H9 (cell line): ENCODE measurements at regions not wholly inside any gene's neighbourhood (a gene's known extent, or its start where the extent isn't known, plus 50 kb on each side); places are given as distances from the start of the nearest gene placed in this dataset.

Experiments
- DNase-seq: peaks from one replicate; pipeline ENCODE4 v3.0.0-alpha.2; 2017
- H2AFZ ChIP-seq: one replicate; pipeline ENCODE4 v1.6.1; 2013; ENCODE audit warnings: mild to moderate bottlenecking, low read length, control low read depth, moderate library complexity
- H2AK5ac ChIP-seq: 2 replicates; pipeline ENCODE4 v1.6.1; 2013; ENCODE audit warnings: low read length, control low read depth, mixed read lengths; ENCODE audit not compliant: insufficient read length
- H2BK120ac ChIP-seq: one replicate; pipeline ENCODE4 v1.6.1; 2013; ENCODE audit warnings: low read depth, mild to moderate bottlenecking, low read length, control low read depth, inconsistent platforms; ENCODE audit not compliant: poor library complexity, severe bottlenecking
- H2BK12ac ChIP-seq: 2 replicates; pipeline ENCODE4 v1.6.1; 2013; ENCODE audit warnings: low read length, control low read depth, mixed read lengths, low read depth; ENCODE audit not compliant: insufficient read length
- H2BK15ac ChIP-seq: 2 replicates; pipeline ENCODE4 v1.6.1; 2013; ENCODE audit warnings: low read depth, low read length, control low read depth
- H2BK20ac ChIP-seq: one replicate; pipeline ENCODE4 v1.6.1; 2013; ENCODE audit warnings: low read depth, mild to moderate bottlenecking, low read length, control low read depth, inconsistent platforms; ENCODE audit not compliant: poor library complexity, severe bottlenecking
- H2BK5ac ChIP-seq: 2 replicates; pipeline ENCODE4 v1.6.1; 2013; ENCODE audit warnings: low read length, control low read depth, mixed read lengths; ENCODE audit not compliant: insufficient read length
- H3K14ac ChIP-seq: 2 replicates; pipeline ENCODE4 v1.6.1; 2013; ENCODE audit warnings: low read length, control low read depth; ENCODE audit not compliant: insufficient read depth
- H3K18ac ChIP-seq: 2 replicates; pipeline ENCODE4 v1.6.1; 2013; ENCODE audit warnings: low read depth, mild to moderate bottlenecking, mixed read lengths, low read length, control low read depth; ENCODE audit not compliant: insufficient read length
- H3K23ac ChIP-seq: 2 replicates; pipeline ENCODE4 v1.6.1; 2013; ENCODE audit warnings: low read length, control low read depth, mixed read lengths, low read depth; ENCODE audit not compliant: insufficient read length
- H3K23me2 ChIP-seq: 2 replicates; pipeline ENCODE4 v1.6.1; 2013; ENCODE audit warnings: low read depth, mild to moderate bottlenecking, mixed read lengths, low read length, control low read depth; ENCODE audit not compliant: insufficient read length, poor library complexity, severe bottlenecking
- H3K27ac ChIP-seq: 2 replicates; pipeline ENCODE4 v1.5.1; 2013; ENCODE audit warnings: low read length, control low read depth, mixed read lengths, low read depth; ENCODE audit not compliant: insufficient read length
- H3K27me3 ChIP-seq: 2 replicates; pipeline ENCODE4 v1.6.1; 2013; ENCODE audit warnings: low read length, control low read depth, inconsistent platforms; ENCODE audit not compliant: insufficient read depth
- H3K4ac ChIP-seq: 2 replicates; pipeline ENCODE4 v1.6.1; 2013; ENCODE audit warnings: low read depth, mild to moderate bottlenecking, control low read depth, inconsistent platforms, low read length, moderate library complexity
- H3K4me1 ChIP-seq: 2 replicates; pipeline ENCODE4 v1.6.1; 2013; ENCODE audit warnings: low read length, control low read depth, inconsistent platforms; ENCODE audit not compliant: insufficient read depth
- H3K4me2 ChIP-seq: 2 replicates; pipeline ENCODE4 v1.6.1; 2013; ENCODE audit warnings: low read length, control low read depth, mixed read lengths; ENCODE audit not compliant: insufficient read length, insufficient read depth
- H3K56ac ChIP-seq: 2 replicates; pipeline ENCODE4 v1.6.1; 2013; ENCODE audit warnings: low read depth, mild to moderate bottlenecking, mixed read lengths, low read length, control low read depth; ENCODE audit not compliant: insufficient read length
- H3K79me1 ChIP-seq: 2 replicates; pipeline ENCODE4 v1.6.1; 2013; ENCODE audit warnings: low read depth, mild to moderate bottlenecking, moderate library complexity, low read length, control low read depth, inconsistent platforms; ENCODE audit not compliant: insufficient read depth, poor library complexity, severe bottlenecking
- H3K79me2 ChIP-seq: 2 replicates; pipeline ENCODE4 v1.6.1; 2013; ENCODE audit warnings: low read length, control low read depth, inconsistent platforms; ENCODE audit not compliant: insufficient read depth
- H3K9ac ChIP-seq: 2 replicates; pipeline ENCODE4 v1.6.1; 2013; ENCODE audit warnings: low read length, control low read depth, mixed read lengths; ENCODE audit not compliant: insufficient read length; ENCODE audit errors: extremely low read depth
- H3K9me3 ChIP-seq: one replicate; pipeline ENCODE4 v1.6.1; 2013; ENCODE audit warnings: low read depth, low read length, inconsistent platforms; ENCODE audit not compliant: control insufficient read depth
- H3T11ph ChIP-seq: one replicate; pipeline ENCODE4 v1.6.1; 2013; ENCODE audit warnings: mild to moderate bottlenecking, low read length, control low read depth, inconsistent platforms
- H4K20me1 ChIP-seq: one replicate; pipeline ENCODE4 v1.6.1; 2013; ENCODE audit not compliant: control insufficient read depth, insufficient read length, insufficient read depth
- H4K5ac ChIP-seq: 2 replicates; pipeline ENCODE4 v1.6.1; 2013; ENCODE audit warnings: low read depth, mild to moderate bottlenecking, mixed read lengths, low read length, control low read depth; ENCODE audit not compliant: insufficient read length
- H4K8ac ChIP-seq: replicated peaks from 2 replicates; pipeline ENCODE4 v1.6.1; 2013; ENCODE audit warnings: low read length, control low read depth, mixed read lengths, low read depth; ENCODE audit not compliant: insufficient read length
- H4K91ac ChIP-seq: 2 replicates; pipeline ENCODE4 v1.6.1; 2013; ENCODE audit warnings: low read depth, mild to moderate bottlenecking, moderate library complexity, mixed read lengths, low read length, control low read depth; ENCODE audit not compliant: insufficient read length
- H3K27ac Mint-ChIP-seq, 3 experiments: 2 replicates in 2 of 3; 3 replicates in 1 of 3; pipeline ENCODE4 v1.8.0; 2020 to 2021; ENCODE audit warnings: mixed read lengths in 3 of 3, mild to moderate bottlenecking in 1 of 3, moderate library complexity in 1 of 3
- H3K27me3 Mint-ChIP-seq: 2 replicates; pipeline ENCODE4 v1.8.0; 2021; ENCODE audit warnings: low read depth, mild to moderate bottlenecking, moderate library complexity, mixed read lengths
- H3K36me3 Mint-ChIP-seq, 3 experiments: 2 replicates in 2 of 3; 3 replicates in 1 of 3; pipeline ENCODE4 v1.8.0; 2020 to 2021; ENCODE audit warnings: low read depth in 3 of 3, mixed read lengths in 3 of 3; ENCODE audit not compliant: insufficient read depth in 1 of 3
- H3K4me1 Mint-ChIP-seq, 2 experiments: 2 replicates each; pipeline ENCODE4 v1.8.0; 2020; ENCODE audit warnings: mixed read lengths in 2 of 2
- H3K4me3 Mint-ChIP-seq, 2 experiments: 2 replicates in 1 of 2; 3 replicates in 1 of 2; pipeline ENCODE4 v1.8.0; 2020 to 2021; ENCODE audit warnings: mild to moderate bottlenecking in 2 of 2, mixed read lengths in 2 of 2, moderate library complexity in 1 of 2
- H3K9me3 Mint-ChIP-seq, 2 experiments: 2 replicates in 1 of 2; 3 replicates in 1 of 2; pipeline ENCODE4 v1.8.0; 2020; ENCODE audit warnings: mild to moderate bottlenecking in 2 of 2, mixed read lengths in 2 of 2, moderate library complexity in 1 of 2
- CTCF ChIP-seq: fragments of 200-600 bp; sonication (generic); conservative IDR thresholded peaks from 3 replicates; pipeline ENCODE4 v1.8.0; 2021; ENCODE audit warnings: antibody characterized with exemption, mild to moderate bottlenecking
- WGBS: extraction: QIAGEN DNeasy Blood & Tissue Kit; methylation state at CpG from one replicate; pipeline ENCODE4 v1.1.7; 2013; ENCODE audit warnings: missing lambda C conversion rate, low lambda C conversion rate, mixed read lengths; ENCODE audit not compliant: insufficient read length; ENCODE audit errors: extremely low coverage; 5-methylcytosine and 5-hydroxymethylcytosine counted together

GRCh38 chr4:4610672-4611071 lies 68.8 kb upstream of the STX18 start:
- no peak overlapping the region for H3K4me2 ChIP-seq
- H3K4me1 Mint-ChIP-seq = peaks cover 23 to 33% of the 10 kb centered on the region in 2 experiments
- H3T11ph ChIP-seq = no peak overlapping the region
- no peaks in the 10 kb centered on the region for H4K20me1 ChIP-seq
- H4K8ac ChIP-seq = no peak overlapping the region
- no peak overlapping the region for H4K5ac ChIP-seq
- no peak overlapping the region for H2AFZ ChIP-seq
- H3K9me3 Mint-ChIP-seq = no peaks in the 10 kb centered on the region
- H3K27ac Mint-ChIP-seq = no peak overlapping the region
- DNase-seq = no peak
- no peak overlapping the region for H2BK20ac ChIP-seq
- H3K18ac ChIP-seq = no peak overlapping the region
- peaks cover 14% of the 10 kb centered on the region for H3K27me3 Mint-ChIP-seq
- no peaks in the 10 kb centered on the region for H3K79me2 ChIP-seq
- peaks cover 2% of the 10 kb centered on the region; the same call in 1 of the 2 replicates for H3K4me1 ChIP-seq
- H3K27me3 ChIP-seq = no peaks in the 10 kb centered on the region; the same call in 1 of the 2 replicates
- H2AK5ac ChIP-seq = no peak overlapping the region
- no peak overlapping the region for H4K91ac ChIP-seq
- TF ChIP-seq CTCF = no peak
- H3K23ac ChIP-seq = no peak overlapping the region
- no peak overlapping the region for H3K9ac ChIP-seq
- H3K27ac ChIP-seq = no peak overlapping the region
- H3K36me3 Mint-ChIP-seq = peaks cover 0 to 3% (median 0%) of the 10 kb centered on the region in 3 experiments; a peak in 3 of 7 replicates
- no peak overlapping the region for H2BK5ac ChIP-seq
- H3K56ac ChIP-seq = no peak overlapping the region
- H3K4me3 Mint-ChIP-seq = no peak overlapping the region
- no peak overlapping the region for H2BK15ac ChIP-seq
- H3K23me2 ChIP-seq = no peaks in the 10 kb centered on the region
- no peak overlapping the region for H3K4ac ChIP-seq
- no peaks in the 10 kb centered on the region for H3K9me3 ChIP-seq
- no peaks in the 10 kb centered on the region for H3K79me1 ChIP-seq
- H2BK120ac ChIP-seq = no peak overlapping the region
- no CpG with 5 or more reads among the region's 7 CpGs for WGBS
- no peak overlapping the region for H3K14ac ChIP-seq
- H2BK12ac ChIP-seq = no peak overlapping the region
